Lung (tissue), 11 donors: ENCODE measurements at regions not wholly inside any gene's neighbourhood (a gene's known extent, or its start where the extent isn't known, plus 50 kb on each side); places are given as distances from the start of the nearest gene placed in this dataset.

Experiments used
- ATAC-seq: fragments of 200-7000 bp; cut with Tn5 transposase; one replicate; pipeline ENCODE4 v1.9.1; 2020; ENCODE audit warnings: moderate number of reproducible peaks; ENCODE audit not compliant: insufficient read depth, low FRiP score
- DNase-seq, 3 donors: peaks; one replicate each; pipeline ENCODE4 v3.0.0-alpha.2; 2013 to 2017
- H3K27ac ChIP-seq, 2 donors: one replicate each; pipeline ENCODE4 v1.5.1; 2013; ENCODE audit warnings: mild to moderate bottlenecking in 2 of 2, moderate library complexity in 2 of 2, control low read depth in 1 of 2, inconsistent platforms in 1 of 2, low read depth in 1 of 2, low read length in 1 of 2
- H3K27me3 ChIP-seq, 3 donors: one replicate each; pipeline ENCODE4 v1.5.1; 2013; ENCODE audit warnings: low read length in 2 of 3; ENCODE audit not compliant: control insufficient read depth in 3 of 3, insufficient read depth in 3 of 3
- H3K36me3 ChIP-seq, 4 donors: one replicate each; pipeline ENCODE4 v1.5.1; 2013; ENCODE audit warnings: low read length in 4 of 4, mild to moderate bottlenecking in 1 of 4, moderate library complexity in 1 of 4; ENCODE audit not compliant: control insufficient read depth in 4 of 4, insufficient read depth in 4 of 4
- H3K4me1 ChIP-seq, 5 donors: one replicate each; pipeline ENCODE4 v1.5.1; 2013; ENCODE audit warnings: low read length in 5 of 5, mild to moderate bottlenecking in 2 of 5, moderate library complexity in 1 of 5; ENCODE audit not compliant: control insufficient read depth in 5 of 5, insufficient read depth in 5 of 5
- H3K4me3 ChIP-seq: one replicate; pipeline ENCODE4 v1.5.1; 2013; ENCODE audit warnings: mild to moderate bottlenecking, control low read depth, moderate library complexity
- H3K9ac ChIP-seq, 2 donors: one replicate each; pipeline ENCODE4 v1.5.1; 2013; ENCODE audit warnings: low read length in 2 of 2, control low read depth in 1 of 2; ENCODE audit not compliant: insufficient read depth in 1 of 2
- H3K9me3 ChIP-seq, 4 donors: one replicate each; pipeline ENCODE4 v1.5.1; 2013; ENCODE audit warnings: low read length in 3 of 4, mild to moderate bottlenecking in 1 of 4, moderate library complexity in 1 of 4; ENCODE audit not compliant: control insufficient read depth in 4 of 4, insufficient read depth in 3 of 4
- CTCF ChIP-seq: IDR thresholded peaks from 2 replicates; pipeline ENCODE4 v1.5.1; 2012; ENCODE audit warnings: mild to moderate bottlenecking; ENCODE audit errors: control extremely low read depth, extremely low read depth
- WGBS, 2 donors: extraction: QIAGEN DNeasy Blood & Tissue Kit; methylation state at CpG; one replicate each; pipeline ENCODE4 v1.1.7; 2013; 5-methylcytosine and 5-hydroxymethylcytosine counted together
- donor health status: control.
- donor health status: control.
- donor health status: Bipolar disorder and iron deficiency.
- donor health status: healthy.
- donor health status: DM: yes; HTN: yes; CAD: no.

- Histone ChIP-seq H3K9me3 (no peaks in the 10 kb centered on the region), H3K36me3 (no peaks in the 10 kb centered on the region), H3K4me1 (peaks cover 0 to 30% (median 5%) of the 10 kb centered on the region in 5 donors), H3K27ac (no peak overlapping the region), H3K9ac (no peak overlapping the region), H3K27me3 (peaks cover 0 to under 1% (median 0%) of the 10 kb centered on the region in 3 donors), H3K4me3 (no peak overlapping the region)
- no peak for TF ChIP-seq CTCF
- 25 to 60% methylated on average over 3 of the region's 3 CpGs for WGBS, 2 donors
- DNase-seq = no peak
- no peak for ATAC-seq
Measured at GRCh38 chr2:13019781-13020180, 303.0 kb downstream of the TRIB2 start.

- no peak for TF ChIP-seq CTCF
- H3K4me3 ChIP-seq = no peak overlapping the region
- no peak overlapping the region for H3K9ac ChIP-seq
- H3K4me1 ChIP-seq = peaks cover 0 to 30% (median 5%) of the 10 kb centered on the region in 5 donors
- DNase-seq = peak in 1 of 3 donors; percentile 15
- no peak overlapping the region for H3K27ac ChIP-seq
- no peak for ATAC-seq
- no peaks in the 10 kb centered on the region for H3K27me3 ChIP-seq
- WGBS, 2 donors = 73 to 76% methylated on average over 3 of the region's 3 CpGs
- no peaks in the 10 kb centered on the region for H3K9me3 ChIP-seq
- no peaks in the 10 kb centered on the region for H3K36me3 ChIP-seq
Measured at GRCh38 chr2:13020469-13020868, 303.7 kb downstream of the TRIB2 start.

GRCh38 chr2:13021470-13021957 is 304.8 kb downstream of the TRIB2 start:
- no peaks in the 10 kb centered on the region for H3K36me3 ChIP-seq
- H3K4me3 ChIP-seq = no peak overlapping the region
- H3K27ac ChIP-seq = no peak overlapping the region
- no peaks in the 10 kb centered on the region for H3K27me3 ChIP-seq
- no peak for TF ChIP-seq CTCF
- WGBS, 2 donors = 42 to 60% methylated on average over 3 of the region's 3 CpGs
- H3K9me3 ChIP-seq = no peaks in the 10 kb centered on the region
- no peak overlapping the region for H3K9ac ChIP-seq
- ATAC-seq (no peak), DNase-seq (peak; percentile 81 to 95 (median 95))
- peaks cover 0 to 30% (median 9%) of the 10 kb centered on the region in 5 donors for H3K4me1 ChIP-seq

- Histone ChIP-seq H3K27ac (no peak overlapping the region), H3K27me3 (no peaks in the 10 kb centered on the region), H3K36me3 (no peaks in the 10 kb centered on the region), H3K9me3 (no peaks in the 10 kb centered on the region), H3K9ac (no peak overlapping the region), H3K4me3 (no peak overlapping the region), H3K4me1 (peaks cover 0 to 4% (median 0%) of the 10 kb centered on the region in 5 donors)
- ATAC-seq (no peak), DNase-seq (no peak)
- TF ChIP-seq CTCF = no peak
- WGBS, 2 donors = 87 to 93% methylated on average over 2 of the region's 2 CpGs
Measured at GRCh38 chr2:13030606-13031005, 313.9 kb downstream of the TRIB2 start.
